ENCODE measurements at regions not wholly inside any gene's neighbourhood (a gene's known extent, or its start where the extent isn't known, plus 50 kb on each side); places are given as distances from the start of the nearest gene placed in this dataset.

DNA sequence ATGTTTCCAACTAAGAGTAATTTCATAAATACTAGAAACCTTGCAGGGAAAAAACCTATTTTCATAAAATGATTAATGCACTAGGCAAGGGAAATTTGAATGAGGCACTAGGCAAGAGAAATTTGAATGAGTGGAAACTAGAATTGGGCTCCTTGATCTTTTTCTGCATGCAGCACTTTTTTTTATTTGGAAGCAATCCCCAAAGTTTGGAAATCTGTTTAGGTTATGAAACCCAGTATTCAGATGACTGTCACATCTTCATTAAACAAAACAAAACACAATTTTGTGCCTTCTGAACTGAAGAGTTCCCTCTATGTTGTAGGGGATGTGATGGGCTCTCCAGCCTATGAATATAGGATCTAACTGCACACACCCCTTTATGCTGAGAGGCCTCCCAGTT lies 201.9 kb downstream of the BAMBI start:
- Histone ChIP-seq H3F3A (ENCODE audit: insufficient read depth, low read length) (no peaks in the 10 kb centered on the region), H3K9me3 (replicated peaks; ENCODE audit: insufficient read depth, low read length) (no peaks in the 10 kb centered on the region), H3K4me2 (ENCODE audit: low read depth, low read length) (no peak overlapping the region), H3K4me1 (ENCODE audit: low read length) (no peaks in the 10 kb centered on the region), H3K27me3 (replicated peaks; ENCODE audit: insufficient read depth, low read length) (no peaks in the 10 kb centered on the region), H2AFZ (ENCODE audit: low read length) (no peak overlapping the region), H3K4me3 (ENCODE audit: low read length) (no peak overlapping the region), H3K9ac (ENCODE audit: low read length) (no peak overlapping the region), H3K27ac (ENCODE audit: low read length) (no peak overlapping the region), H3K79me2 (ENCODE audit: low read length) (no peaks in the 10 kb centered on the region), H4K20me1 (ENCODE audit: insufficient read depth, low read length) (no peaks in the 10 kb centered on the region), H3K36me3 (replicated peaks; ENCODE audit: insufficient read depth, low read length) (no peaks in the 10 kb centered on the region), H3K9me2 (replicated peaks; ENCODE audit: insufficient read depth, low read length) (no peaks in the 10 kb centered on the region)
- TF ChIP-seq, protein P1, sequence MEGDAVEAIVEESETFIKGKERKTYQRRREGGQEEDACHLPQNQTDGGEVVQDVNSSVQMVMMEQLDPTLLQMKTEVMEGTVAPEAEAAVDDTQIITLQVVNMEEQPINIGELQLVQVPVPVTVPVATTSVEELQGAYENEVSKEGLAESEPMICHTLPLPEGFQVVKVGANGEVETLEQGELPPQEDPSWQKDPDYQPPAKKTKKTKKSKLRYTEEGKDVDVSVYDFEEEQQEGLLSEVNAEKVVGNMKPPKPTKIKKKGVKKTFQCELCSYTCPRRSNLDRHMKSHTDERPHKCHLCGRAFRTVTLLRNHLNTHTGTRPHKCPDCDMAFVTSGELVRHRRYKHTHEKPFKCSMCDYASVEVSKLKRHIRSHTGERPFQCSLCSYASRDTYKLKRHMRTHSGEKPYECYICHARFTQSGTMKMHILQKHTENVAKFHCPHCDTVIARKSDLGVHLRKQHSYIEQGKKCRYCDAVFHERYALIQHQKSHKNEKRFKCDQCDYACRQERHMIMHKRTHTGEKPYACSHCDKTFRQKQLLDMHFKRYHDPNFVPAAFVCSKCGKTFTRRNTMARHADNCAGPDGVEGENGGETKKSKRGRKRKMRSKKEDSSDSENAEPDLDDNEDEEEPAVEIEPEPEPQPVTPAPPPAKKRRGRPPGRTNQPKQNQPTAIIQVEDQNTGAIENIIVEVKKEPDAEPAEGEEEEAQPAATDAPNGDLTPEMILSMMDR (IDR thresholded peaks at IDR 0.05; ENCODE audit: low read length): no peak
- TF ChIP-seq EZH2phosphoT487 (IDR thresholded peaks at IDR 0.05; ENCODE audit: low read length) (no peak), EZH2 (optimal IDR thresholded peaks at IDR 0.05; ENCODE audit: low read depth, low read length) (no peak)
- no peak for DNase-seq

DNA sequence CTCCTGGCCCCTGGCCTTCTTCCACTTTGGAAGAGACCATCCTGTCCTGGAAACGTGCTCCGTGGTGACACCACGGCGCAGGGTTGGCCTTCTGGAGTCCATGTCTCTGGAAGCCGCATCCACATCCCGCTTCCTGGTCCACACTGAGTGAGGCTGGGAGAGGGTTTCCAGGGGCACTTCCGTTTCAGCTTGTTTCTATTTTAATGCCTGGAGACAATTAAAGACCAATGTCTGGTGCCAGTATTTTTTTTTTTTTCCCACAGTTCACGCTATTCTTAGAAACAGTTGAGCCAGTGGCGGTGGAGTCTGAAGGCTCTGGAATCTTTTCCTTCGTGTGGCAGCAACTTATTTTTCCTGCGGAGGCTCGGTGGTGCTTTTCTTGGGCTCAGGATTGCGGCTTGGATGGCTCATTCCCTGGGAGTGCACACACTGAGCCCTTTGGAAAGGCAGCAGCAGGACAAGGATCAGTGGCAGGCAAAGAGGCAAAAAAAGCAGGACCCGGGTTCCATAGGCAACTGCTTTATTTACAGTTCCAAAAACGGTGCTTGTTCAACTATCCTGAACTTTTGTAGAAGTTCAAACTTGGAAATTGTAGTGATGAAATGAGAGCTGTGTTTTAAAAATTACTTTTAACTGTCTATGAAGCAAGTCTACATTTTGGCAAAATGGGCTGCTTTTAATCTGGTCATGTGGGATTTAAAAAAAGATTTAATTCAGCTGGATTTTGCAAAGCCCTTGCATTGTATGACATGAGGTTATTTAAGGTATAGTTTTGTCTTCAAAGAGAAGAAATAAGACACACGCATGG lies 202.8 kb downstream of the BAMBI start:
- Histone ChIP-seq H3F3A (ENCODE audit: insufficient read depth, low read length) (no peaks in the 10 kb centered on the region), H3K4me1 (ENCODE audit: low read length) (no peaks in the 10 kb centered on the region), H3K27ac (ENCODE audit: low read length) (no peak overlapping the region), H3K9ac (ENCODE audit: low read length) (no peak overlapping the region), H4K20me1 (ENCODE audit: insufficient read depth, low read length) (no peaks in the 10 kb centered on the region), H3K9me2 (replicated peaks; ENCODE audit: insufficient read depth, low read length) (no peaks in the 10 kb centered on the region), H3K4me3 (ENCODE audit: low read length) (no peak overlapping the region), H3K36me3 (replicated peaks; ENCODE audit: insufficient read depth, low read length) (no peaks in the 10 kb centered on the region), H3K27me3 (replicated peaks; ENCODE audit: insufficient read depth, low read length) (no peaks in the 10 kb centered on the region), H3K79me2 (ENCODE audit: low read length) (no peaks in the 10 kb centered on the region), H3K9me3 (replicated peaks; ENCODE audit: insufficient read depth, low read length) (no peaks in the 10 kb centered on the region), H3K4me2 (ENCODE audit: low read depth, low read length) (no peak overlapping the region), H2AFZ (ENCODE audit: low read length) (no peak overlapping the region)
- DNase-seq: no peak
- TF ChIP-seq EZH2 (optimal IDR thresholded peaks at IDR 0.05; ENCODE audit: low read depth, low read length) (no peak), EZH2phosphoT487 (IDR thresholded peaks at IDR 0.05; ENCODE audit: low read length) (no peak)
- TF ChIP-seq, protein P1 (IDR thresholded peaks at IDR 0.05; ENCODE audit: low read length): no peak

DNA sequence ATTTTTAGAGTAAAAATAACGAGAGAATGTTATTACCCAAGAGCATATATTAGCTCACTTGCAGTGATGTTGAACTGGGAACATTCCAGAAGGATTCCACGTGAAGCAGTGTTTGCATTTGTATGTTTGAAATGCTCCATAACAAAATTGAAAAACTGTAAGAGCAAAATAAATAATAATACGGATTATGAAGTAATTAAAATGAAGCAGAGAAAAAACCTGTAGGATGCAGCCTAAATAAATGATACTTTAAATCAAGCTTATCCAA lies 203.3 kb downstream of the BAMBI start:
- Histone ChIP-seq H3K9me2 (replicated peaks; ENCODE audit: insufficient read depth, low read length) (no peaks in the 10 kb centered on the region), H3K4me2 (ENCODE audit: low read depth, low read length) (no peak overlapping the region), H3K27ac (ENCODE audit: low read length) (no peak overlapping the region), H3K9ac (ENCODE audit: low read length) (no peak overlapping the region), H4K20me1 (ENCODE audit: insufficient read depth, low read length) (no peaks in the 10 kb centered on the region), H3F3A (ENCODE audit: insufficient read depth, low read length) (no peaks in the 10 kb centered on the region), H2AFZ (ENCODE audit: low read length) (no peak overlapping the region), H3K79me2 (ENCODE audit: low read length) (no peaks in the 10 kb centered on the region), H3K9me3 (replicated peaks; ENCODE audit: insufficient read depth, low read length) (no peaks in the 10 kb centered on the region), H3K27me3 (replicated peaks; ENCODE audit: insufficient read depth, low read length) (no peaks in the 10 kb centered on the region), H3K4me3 (ENCODE audit: low read length) (no peak overlapping the region), H3K4me1 (ENCODE audit: low read length) (no peaks in the 10 kb centered on the region), H3K36me3 (replicated peaks; ENCODE audit: insufficient read depth, low read length) (no peaks in the 10 kb centered on the region)
- DNase-seq: no peak
- TF ChIP-seq EZH2 (optimal IDR thresholded peaks at IDR 0.05; ENCODE audit: low read depth, low read length): no peak
- no peak for TF ChIP-seq EZH2phosphoT487 (IDR thresholded peaks at IDR 0.05; ENCODE audit: low read length)
- TF ChIP-seq, protein P1 (IDR thresholded peaks at IDR 0.05; ENCODE audit: low read length): no peak
